ENCODE measurements at regions not wholly inside any gene's neighbourhood (a gene's known extent, or its start where the extent isn't known, plus 50 kb on each side); places are given as distances from the start of the nearest gene placed in this dataset.

GRCh38 chr13:40155201-40155600 is 499.7 kb downstream of the COG6 start:
- no peaks in the 10 kb centered on the region for H3K27me3 Mint-ChIP-seq
- DNase-seq = no peak
- CTCF ChIA-PET = no interaction called here
- H3K4me3 Mint-ChIP-seq = no peak overlapping the region
- no peak overlapping the region for H3K27ac Mint-ChIP-seq
- H3K4me1 Mint-ChIP-seq = no peaks in the 10 kb centered on the region
- no peaks in the 10 kb centered on the region for H3K9me3 Mint-ChIP-seq
- H3K36me3 Mint-ChIP-seq = no peaks in the 10 kb centered on the region

DNA sequence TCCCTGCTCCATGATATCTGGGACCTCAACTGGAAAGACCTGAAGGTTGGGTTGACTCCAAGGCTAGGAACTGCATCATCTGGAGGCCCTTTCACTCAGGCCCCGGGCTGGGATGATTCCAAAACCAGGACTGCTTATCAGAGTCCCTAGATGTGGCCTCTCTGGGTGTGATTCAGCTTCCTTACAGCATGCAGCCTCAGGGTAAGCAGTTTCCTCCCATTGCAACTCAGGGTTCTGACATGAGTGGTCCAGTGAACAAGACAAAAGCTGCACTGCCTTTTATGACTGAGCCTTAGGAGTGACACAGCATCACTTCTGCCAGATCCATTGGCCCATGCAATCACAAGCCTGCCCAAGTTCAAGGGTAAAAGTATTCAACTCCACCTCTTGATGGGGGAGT is 502.8 kb downstream of the COG6 start:
- Mint-ChIP-seq H3K27me3 (no peaks in the 10 kb centered on the region), H3K4me3 (no peak overlapping the region), H3K9me3 (no peaks in the 10 kb centered on the region), H3K4me1 (no peaks in the 10 kb centered on the region), H3K36me3 (no peaks in the 10 kb centered on the region), H3K27ac (no peak overlapping the region)
- DNase-seq = no peak
- CTCF ChIA-PET = no interaction called here

DNA sequence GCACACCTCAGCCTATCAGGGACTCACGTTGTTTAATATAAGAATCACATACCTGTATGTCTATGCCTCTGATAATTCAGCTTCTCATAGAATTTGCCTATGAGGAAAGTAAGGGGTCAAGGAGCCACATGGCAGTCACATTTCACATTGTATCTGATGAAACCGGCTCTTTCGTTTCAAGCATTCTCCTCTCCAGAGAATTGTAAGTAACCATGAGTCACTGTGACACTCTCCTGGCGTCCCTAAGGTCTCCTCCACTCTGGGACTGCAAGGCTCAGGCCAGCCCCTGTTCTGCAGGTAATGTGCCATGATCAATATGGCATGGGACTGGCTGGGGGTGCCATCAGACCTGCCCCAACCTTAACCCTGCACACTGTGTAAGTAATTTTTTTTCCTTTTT is 503.3 kb downstream of the COG6 start:
- Mint-ChIP-seq H3K4me3 (no peak overlapping the region), H3K36me3 (no peaks in the 10 kb centered on the region), H3K9me3 (no peaks in the 10 kb centered on the region), H3K27ac (no peak overlapping the region), H3K27me3 (no peaks in the 10 kb centered on the region), H3K4me1 (no peaks in the 10 kb centered on the region)
- no peak for DNase-seq
- CTCF ChIA-PET = no interaction called here

GRCh38 chr13:40159736-40160135 is 504.3 kb downstream of the COG6 start:
- H3K36me3 Mint-ChIP-seq = no peaks in the 10 kb centered on the region
- H3K4me3 Mint-ChIP-seq = no peak overlapping the region
- CTCF ChIA-PET = no interaction called here
- H3K9me3 Mint-ChIP-seq = no peaks in the 10 kb centered on the region
- H3K27ac Mint-ChIP-seq = no peak overlapping the region
- DNase-seq = no peak
- no peaks in the 10 kb centered on the region for H3K4me1 Mint-ChIP-seq
- no peaks in the 10 kb centered on the region for H3K27me3 Mint-ChIP-seq

- H3K4me3 Mint-ChIP-seq = no peak overlapping the region
These were observed 505.3 kb downstream of the COG6 start for GRCh38 chr13:40160618-40161350.

DNA sequence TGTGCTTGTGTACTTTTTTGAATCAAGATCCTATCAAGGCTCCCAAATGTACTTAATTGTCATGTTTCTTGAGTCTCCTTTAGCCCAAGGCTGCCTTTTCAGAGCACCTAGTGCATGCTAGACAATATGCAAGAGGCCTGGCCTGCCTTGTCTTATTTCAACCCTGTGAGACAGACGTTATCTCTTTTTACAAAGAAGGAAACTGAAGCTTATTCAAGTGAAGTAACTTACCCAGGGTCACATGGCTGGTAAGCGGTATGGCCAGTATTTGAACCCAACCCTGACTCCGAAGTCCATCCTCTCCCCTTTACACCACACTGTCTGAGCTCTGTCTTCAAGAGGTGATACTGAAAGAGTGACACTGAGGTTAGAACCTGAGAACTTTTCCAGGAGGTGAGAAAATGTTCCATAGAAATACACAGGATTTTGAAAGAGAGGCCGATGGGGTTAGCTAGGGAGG is 505.1 kb downstream of the FOXO1 start:
- CTCF ChIA-PET = no interaction called here
- no peak for DNase-seq
- Mint-ChIP-seq H3K27me3 (no peaks in the 10 kb centered on the region), H3K9me3 (no peaks in the 10 kb centered on the region), H3K4me1 (peaks cover 7% of the 10 kb centered on the region), H3K4me3 (no peak overlapping the region), H3K27ac (no peak overlapping the region), H3K36me3 (no peaks in the 10 kb centered on the region)

More at GRCh38 chr13:40160618-40161350, 505.3 kb downstream of the COG6 start:
- Mint-ChIP-seq H3K4me1 (peaks cover 3% of the 10 kb centered on the region), H3K27me3 (no peaks in the 10 kb centered on the region), H3K27ac (no peak overlapping the region), H3K36me3 (no peaks in the 10 kb centered on the region), H3K9me3 (no peaks in the 10 kb centered on the region)
- CTCF ChIA-PET = no interaction called here
- no peak for DNase-seq

DNA sequence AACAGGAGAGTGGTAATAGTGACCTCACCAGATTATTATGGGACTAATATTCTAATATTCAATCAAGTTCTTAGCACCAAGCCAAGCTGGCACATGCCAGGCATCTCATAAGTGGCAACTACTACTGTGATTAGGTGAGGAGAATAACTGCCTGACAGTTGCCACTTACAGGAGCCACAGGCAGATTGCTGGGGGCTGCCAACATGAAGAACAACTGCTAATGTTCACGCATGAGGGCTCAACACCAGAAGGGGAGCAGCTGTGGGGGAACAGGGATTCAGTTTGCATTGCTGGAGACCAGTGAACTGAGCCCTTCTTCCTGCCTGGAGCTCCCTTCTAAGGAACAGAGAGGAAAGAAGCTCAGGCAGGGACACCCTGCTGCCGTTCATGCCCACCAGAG is 504.5 kb downstream of the FOXO1 start:
- CTCF ChIA-PET = no interaction called here
- no peak overlapping the region for H3K4me3 Mint-ChIP-seq
- H3K9me3 Mint-ChIP-seq = no peaks in the 10 kb centered on the region
- H3K27me3 Mint-ChIP-seq = no peaks in the 10 kb centered on the region
- no peaks in the 10 kb centered on the region for H3K36me3 Mint-ChIP-seq
- no peak for DNase-seq
- no peak overlapping the region for H3K27ac Mint-ChIP-seq
- peaks cover 12% of the 10 kb centered on the region for H3K4me1 Mint-ChIP-seq

- CTCF ChIA-PET = no interaction called here
- peaks cover 19% of the 10 kb centered on the region for H3K4me1 Mint-ChIP-seq
These were observed 503.1 kb downstream of the FOXO1 start for GRCh38 chr13:40163066-40164000.

GRCh38 chr13:40164133-40164532 is 502.3 kb downstream of the FOXO1 start:
- Mint-ChIP-seq H3K9me3 (no peaks in the 10 kb centered on the region), H3K36me3 (no peaks in the 10 kb centered on the region), H3K4me1 (peaks cover 21% of the 10 kb centered on the region), H3K4me3 (no peak overlapping the region), H3K27me3 (no peaks in the 10 kb centered on the region), H3K27ac (no peak overlapping the region)
- CTCF ChIA-PET = no interaction called here
- DNase-seq = no peak

More at GRCh38 chr13:40163066-40164000, 503.1 kb downstream of the FOXO1 start:
- Mint-ChIP-seq H3K4me3 (no peak overlapping the region), H3K9me3 (no peaks in the 10 kb centered on the region), H3K27me3 (no peaks in the 10 kb centered on the region), H3K27ac (no peak overlapping the region), H3K36me3 (no peaks in the 10 kb centered on the region)
- DNase-seq = no peak

GRCh38 chr13:40165316-40165932 is 501.0 kb downstream of the FOXO1 start:
- Mint-ChIP-seq H3K27me3 (no peaks in the 10 kb centered on the region), H3K4me1 (peaks cover 25% of the 10 kb centered on the region), H3K36me3 (peaks cover 2% of the 10 kb centered on the region), H3K4me3 (no peak overlapping the region), H3K27ac (no peak overlapping the region), H3K9me3 (no peaks in the 10 kb centered on the region)
- CTCF ChIA-PET = no interaction called here
- no peak for DNase-seq

- CTCF ChIA-PET = interaction anchor here (1.2 kb wide), 1 partner anchor 10 kb away, joined by 3 read pairs; no protein-coding TSS in a partner anchor
- peaks cover 34% of the 10 kb centered on the region for H3K4me1 Mint-ChIP-seq
- H3K27ac Mint-ChIP-seq = no peak overlapping the region
- no peak overlapping the region for H3K4me3 Mint-ChIP-seq
- no peaks in the 10 kb centered on the region for H3K27me3 Mint-ChIP-seq
- DNase-seq = no peak
- H3K9me3 Mint-ChIP-seq = no peaks in the 10 kb centered on the region
- H3K36me3 Mint-ChIP-seq = peaks cover 2% of the 10 kb centered on the region
These were observed 499.1 kb downstream of the FOXO1 start for GRCh38 chr13:40167327-40167726.

- no peak overlapping the region for H3K4me3 Mint-ChIP-seq
- H3K27me3 Mint-ChIP-seq = no peaks in the 10 kb centered on the region
- no peaks in the 10 kb centered on the region for H3K9me3 Mint-ChIP-seq
- H3K36me3 Mint-ChIP-seq = peaks cover 2% of the 10 kb centered on the region
- CTCF ChIA-PET = interaction anchor here (1.2 kb wide), 1 partner anchor 8 kb away, joined by 3 read pairs; no protein-coding TSS in a partner anchor
- no peak overlapping the region for H3K27ac Mint-ChIP-seq
- peaks cover 34% of the 10 kb centered on the region for H3K4me1 Mint-ChIP-seq
- DNase-seq = no peak
These were observed 497.8 kb downstream of the FOXO1 start for GRCh38 chr13:40168425-40169166.

GRCh38 chr13:40169476-40169875 is 497.0 kb downstream of the FOXO1 start:
- peaks cover 2% of the 10 kb centered on the region for H3K36me3 Mint-ChIP-seq
- peaks cover 34% of the 10 kb centered on the region for H3K4me1 Mint-ChIP-seq
- H3K27me3 Mint-ChIP-seq = no peaks in the 10 kb centered on the region
- no peak overlapping the region for H3K4me3 Mint-ChIP-seq
- H3K27ac Mint-ChIP-seq = no peak overlapping the region
- no peaks in the 10 kb centered on the region for H3K9me3 Mint-ChIP-seq
- CTCF ChIA-PET = no interaction called here
- no peak for DNase-seq

DNA sequence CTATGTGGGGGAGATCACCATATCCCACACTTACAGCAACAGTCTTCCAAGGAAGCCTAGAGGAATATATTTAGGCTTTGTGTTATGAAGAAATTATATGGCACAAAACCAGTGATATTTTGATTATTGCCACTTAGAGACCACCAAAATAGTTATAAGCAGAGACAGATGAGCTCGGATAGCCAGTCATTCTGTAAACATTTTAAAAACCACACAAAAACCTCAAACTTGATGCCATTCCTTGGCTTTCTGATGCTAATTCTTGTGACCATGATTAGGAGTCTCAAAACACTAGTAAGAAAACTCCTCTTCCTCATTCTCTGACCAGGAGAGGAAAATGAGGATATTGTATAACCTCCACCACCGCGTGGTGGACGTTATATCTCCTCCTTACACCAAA is 496.4 kb downstream of the FOXO1 start:
- no peak overlapping the region for H3K27ac Mint-ChIP-seq
- peaks cover 2% of the 10 kb centered on the region for H3K36me3 Mint-ChIP-seq
- CTCF ChIA-PET = interaction anchor here (0.6 kb wide), 1 partner anchor 1568 kb away, joined by 3 read pairs; no protein-coding TSS in a partner anchor
- peaks cover 34% of the 10 kb centered on the region for H3K4me1 Mint-ChIP-seq
- no peaks in the 10 kb centered on the region for H3K9me3 Mint-ChIP-seq
- DNase-seq = no peak
- no peaks in the 10 kb centered on the region for H3K27me3 Mint-ChIP-seq
- no peak overlapping the region for H3K4me3 Mint-ChIP-seq
